GM12892 (cell line): ENCODE measurements at regions not wholly inside any gene's neighbourhood (a gene's known extent, or its start where the extent isn't known, plus 50 kb on each side); places are given as distances from the start of the nearest gene placed in this dataset.

Experiments used
- POLR2A ChIP-seq: IDR thresholded peaks from 2 replicates; pipeline ENCODE4 v1.6.1; 2011; ENCODE audit warnings: low read depth, low read length, control low read depth
- POLR2AphosphoS5 ChIP-seq: IDR thresholded peaks from 2 replicates; pipeline ENCODE4 v1.6.1; 2011; ENCODE audit warnings: low read depth, low read length, control low read depth
- TAF1 ChIP-seq: IDR thresholded peaks from 2 replicates; pipeline ENCODE4 v1.6.1; 2011; ENCODE audit warnings: low read depth, mild to moderate bottlenecking, control low read depth, low read length, borderline replicate concordance

DNA sequence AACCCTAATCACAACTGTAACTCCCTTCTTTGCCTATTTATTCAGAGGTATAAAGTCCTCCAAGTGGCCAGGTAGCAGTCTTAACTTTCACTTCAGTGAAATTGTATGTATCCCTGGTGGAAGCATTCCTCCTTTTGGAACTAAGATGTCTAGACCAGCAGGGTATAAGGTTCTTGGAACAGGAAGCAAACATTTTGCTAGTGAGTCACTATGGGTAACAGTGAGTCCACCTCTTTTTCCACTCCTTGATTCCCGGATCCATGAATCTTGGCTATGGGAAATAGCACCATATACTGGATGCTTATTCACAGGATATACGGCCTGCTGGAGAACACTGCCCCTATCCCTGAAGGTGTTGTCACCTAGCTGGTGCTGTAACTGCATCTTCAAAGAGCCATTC lies 80.2 kb downstream of the KCNA5 start:
- TF ChIP-seq POLR2A, result no peak
- TF ChIP-seq POLR2AphosphoS5, result no peak
- no peak for TF ChIP-seq TAF1
